Activated B cell treated with CpG ODN at 0.5 μM for 24 hours (primary cell): ENCODE measurements at regions not wholly inside any gene's neighbourhood (a gene's known extent, or its start where the extent isn't known, plus 50 kb on each side); places are given as distances from the start of the nearest gene placed in this dataset.

Source experiments
- ATAC-seq: fragments of 200-7000 bp; cut with Tn5 transposase; one replicate; pipeline ENCODE4 v1.10.0; 2021; ENCODE audit warnings: low read depth, mild to moderate bottlenecking, moderate library complexity
- CTCF ChIA-PET: fragments of 350-600 bp; sonication (Branson Sonifier 250); formaldehyde crosslinking; loops from one replicate; lab custom pipeline; 2021; ENCODE audit warnings: antibody characterized with exemption; lab: Charles Lee
- POLR2A ChIA-PET: fragments of 350-600 bp; sonication (Branson Sonifier 250); formaldehyde crosslinking; loops from one replicate; lab custom pipeline; 2021; ENCODE audit warnings: antibody characterized with exemption; lab: Charles Lee
- DNase-seq: peaks from one replicate; pipeline ENCODE4 v3.0.0; 2022
- H3K27ac Mint-ChIP-seq: one replicate; pipeline ENCODE4 v1.8.0; 2020; ENCODE audit warnings: mixed read lengths
- H3K27me3 Mint-ChIP-seq: one replicate; pipeline ENCODE4 v1.8.0; 2021; ENCODE audit warnings: mixed read lengths
- H3K36me3 Mint-ChIP-seq: one replicate; pipeline ENCODE4 v1.8.0; 2021; ENCODE audit warnings: low read depth, mixed read lengths
- H3K4me1 Mint-ChIP-seq: one replicate; pipeline ENCODE4 v1.8.0; 2021; ENCODE audit warnings: mixed read lengths
- H3K4me3 Mint-ChIP-seq: one replicate; pipeline ENCODE4 v1.8.0; 2020; ENCODE audit warnings: mild to moderate bottlenecking, mixed read lengths
- H3K9me3 Mint-ChIP-seq: one replicate; pipeline ENCODE4 v1.8.0; 2020; ENCODE audit warnings: mixed read lengths
- CTCF ChIP-seq: fragments of 200-600 bp; IDR thresholded peaks from one replicate; pipeline ENCODE4 v1.8.0; 2022; ENCODE audit warnings: antibody characterized with exemption, mild to moderate bottlenecking
- intact Hi-C: fragments of 100-400 bp; cut with micrococcal nuclease; formaldehyde crosslinking; loops from one replicate; pipeline ENCODE4 v1.15.1; 2024

GRCh38 chr2:59786684-59787083 is 766.8 kb downstream of the BCL11A start:
- POLR2A ChIA-PET = no interaction called here
- Mint-ChIP-seq H3K36me3 (no peaks in the 10 kb centered on the region), H3K27ac (no peak overlapping the region), H3K9me3 (no peaks in the 10 kb centered on the region), H3K27me3 (no peaks in the 10 kb centered on the region), H3K4me1 (no peaks in the 10 kb centered on the region), H3K4me3 (no peak overlapping the region)
- CTCF ChIA-PET = interaction anchor here (1.0 kb wide), 1 partner anchor 763 kb away, joined by 3 read pairs; no protein-coding TSS in a partner anchor
- intact Hi-C loops = loop anchor here (10.0 kb wide), 1 partner anchor 768 kb away; the partner anchor contains the start of gene BCL11A
- no peak for TF ChIP-seq CTCF
- no peak for DNase-seq
- no peak for ATAC-seq

DNA sequence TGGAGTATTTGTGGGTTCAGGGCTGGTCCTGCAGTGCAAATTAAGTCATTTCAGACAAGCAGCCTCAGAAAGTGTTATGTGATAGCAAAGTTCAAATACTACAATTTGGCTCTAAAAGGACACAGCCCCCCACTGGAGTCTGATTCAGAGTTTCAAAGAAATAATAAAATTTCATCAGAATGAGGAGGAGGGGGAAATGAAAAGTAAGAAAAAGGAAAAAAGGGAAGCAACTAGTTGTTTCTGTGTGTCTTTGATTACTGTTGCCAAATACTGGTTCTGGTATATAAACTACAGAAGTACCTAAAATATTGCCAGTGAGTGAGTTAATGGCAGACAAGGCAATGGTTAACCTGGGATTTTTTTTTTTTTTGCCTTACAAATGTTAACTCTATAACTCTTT is 773.9 kb downstream of the BCL11A start:
- no peaks in the 10 kb centered on the region for H3K4me1 Mint-ChIP-seq
- no peak for ATAC-seq
- no peak for TF ChIP-seq CTCF
- H3K27ac Mint-ChIP-seq = no peak overlapping the region
- no peaks in the 10 kb centered on the region for H3K36me3 Mint-ChIP-seq
- intact Hi-C loops = no loop called here
- ChIA-PET CTCF (no interaction called here), POLR2A (no interaction called here)
- H3K27me3 Mint-ChIP-seq = no peaks in the 10 kb centered on the region
- no peak overlapping the region for H3K4me3 Mint-ChIP-seq
- no peaks in the 10 kb centered on the region for H3K9me3 Mint-ChIP-seq
- no peak for DNase-seq

DNA sequence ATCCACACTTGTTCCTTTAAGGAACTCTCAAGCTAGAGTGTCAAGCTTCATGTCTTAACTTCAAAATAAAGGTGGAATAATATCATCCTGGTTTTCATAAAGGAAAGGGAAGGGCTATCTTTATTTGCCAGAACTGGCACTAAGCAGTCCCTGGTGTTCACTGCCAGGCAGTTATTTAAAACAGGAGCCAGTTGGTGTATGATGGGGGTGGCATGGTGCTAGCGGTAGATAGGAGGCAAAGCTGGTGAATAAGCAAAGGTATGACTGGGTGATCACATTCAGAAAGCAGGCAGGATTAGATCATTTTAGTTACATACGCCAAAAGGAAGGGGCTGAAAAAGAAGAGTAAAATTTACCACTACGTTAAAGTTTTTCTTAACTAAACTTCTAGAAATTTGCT is 776.3 kb downstream of the BCL11A start:
- Mint-ChIP-seq H3K27me3 (no peaks in the 10 kb centered on the region), H3K9me3 (no peaks in the 10 kb centered on the region), H3K4me1 (no peaks in the 10 kb centered on the region), H3K27ac (no peak overlapping the region), H3K36me3 (no peaks in the 10 kb centered on the region), H3K4me3 (no peak overlapping the region)
- CTCF ChIA-PET = no interaction called here
- TF ChIP-seq CTCF = no peak
- DNase-seq (no peak), ATAC-seq (no peak)
- intact Hi-C loops = no loop called here
- POLR2A ChIA-PET = no interaction called here

- ChIA-PET POLR2A (no interaction called here), CTCF (no interaction called here)
- intact Hi-C loops = no loop called here
- no peak overlapping the region for H3K27ac Mint-ChIP-seq
- no peaks in the 10 kb centered on the region for H3K9me3 Mint-ChIP-seq
- H3K36me3 Mint-ChIP-seq = no peaks in the 10 kb centered on the region
- no peak overlapping the region for H3K4me3 Mint-ChIP-seq
- no peak for TF ChIP-seq CTCF
- DNase-seq (no peak), ATAC-seq (no peak)
- H3K27me3 Mint-ChIP-seq = no peaks in the 10 kb centered on the region
- no peaks in the 10 kb centered on the region for H3K4me1 Mint-ChIP-seq
Observed at GRCh38 chr2:59776726-59777008, 776.8 kb downstream of the BCL11A start.

DNA sequence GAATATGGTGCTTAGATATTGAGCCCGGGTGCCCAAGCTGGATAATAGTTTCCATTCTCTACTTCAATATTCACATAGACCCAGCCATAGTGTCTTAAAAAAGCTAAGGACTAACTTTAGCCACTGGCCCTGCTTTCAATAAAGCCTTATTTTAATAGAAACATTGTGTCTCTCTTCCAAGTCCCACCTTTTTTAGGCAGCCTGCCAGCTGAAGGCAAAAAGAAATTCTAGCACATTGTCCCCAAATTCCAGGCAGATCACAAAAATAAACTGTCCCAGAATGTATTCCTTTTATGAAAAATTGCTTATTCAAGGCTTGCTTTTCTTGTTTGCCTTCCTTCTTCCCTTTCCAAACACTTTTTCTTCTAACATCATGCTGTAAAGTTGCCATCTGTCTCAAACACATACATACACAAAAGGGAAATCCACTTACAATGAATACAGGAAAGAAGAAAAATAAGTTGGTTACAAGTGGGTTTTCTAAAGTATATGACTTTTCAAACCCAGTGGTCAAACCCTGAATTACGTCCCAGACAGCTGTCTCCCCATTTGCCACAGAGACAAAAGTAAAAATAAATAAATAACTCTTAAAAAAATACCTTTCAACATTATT is 778.5 kb downstream of the BCL11A start:
- no peaks in the 10 kb centered on the region for H3K36me3 Mint-ChIP-seq
- ATAC-seq = no peak
- H3K4me1 Mint-ChIP-seq = no peaks in the 10 kb centered on the region
- CTCF ChIA-PET = no interaction called here
- no peak for TF ChIP-seq CTCF
- no peaks in the 10 kb centered on the region for H3K9me3 Mint-ChIP-seq
- POLR2A ChIA-PET = no interaction called here
- H3K27ac Mint-ChIP-seq = no peak overlapping the region
- peaks cover 7% of the 10 kb centered on the region for H3K27me3 Mint-ChIP-seq
- no peak overlapping the region for H3K4me3 Mint-ChIP-seq
- intact Hi-C loops = no loop called here
- DNase-seq = no peak
